ENCODE measurements at regions not wholly inside any gene's neighbourhood (a gene's known extent, or its start where the extent isn't known, plus 50 kb on each side); places are given as distances from the start of the nearest gene placed in this dataset.

DNA sequence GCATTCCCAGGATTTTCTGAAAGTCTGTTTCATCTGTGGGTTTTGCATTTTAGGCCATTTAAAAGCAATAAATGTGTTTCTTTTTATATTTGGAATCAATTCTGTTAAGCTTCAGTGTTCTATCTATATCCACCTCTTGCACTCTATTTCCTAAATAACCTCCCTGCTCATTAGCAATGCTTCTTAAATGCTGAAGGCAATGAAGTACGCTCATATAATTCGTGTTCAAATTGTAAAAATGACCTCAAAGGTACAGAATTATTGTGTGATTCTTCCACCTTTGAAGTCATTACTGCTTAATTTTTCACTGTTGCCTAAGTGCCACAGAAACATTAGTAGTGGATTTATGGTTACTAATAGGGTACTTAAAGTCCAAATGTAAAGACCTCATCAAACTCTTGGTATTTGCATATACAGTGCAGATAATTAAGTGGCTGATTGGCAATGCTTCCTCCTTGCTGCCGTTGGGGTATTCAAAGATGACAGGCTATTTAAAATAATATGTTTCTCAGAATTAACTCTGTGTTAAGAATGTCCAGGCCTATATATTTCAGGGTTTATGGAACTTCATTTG is 730.8 kb downstream of the TECRL start:
- Mint-ChIP-seq H3K4me3 (no peak overlapping the region), H3K27me3 (no peaks in the 10 kb centered on the region), H3K4me1 (ENCODE audit: low read depth) (no peaks in the 10 kb centered on the region), H3K27ac (no peak overlapping the region), H3K9me3 (peaks cover 5% of the 10 kb centered on the region), H3K36me3 (ENCODE audit: low read depth) (no peaks in the 10 kb centered on the region)
- intact Hi-C loops (cut with DNase I, micrococcal nuclease), result no loop called here
- H3K36me3 ChIP-seq (ENCODE audit: insufficient read depth, low read length), result no peaks in the 10 kb centered on the region
- no peaks in the 10 kb centered on the region for H3K27me3 ChIP-seq (ENCODE audit: control insufficient read depth in 1 of 2, insufficient read depth in 2 of 2, low read length in 2 of 2)
- DNase-seq (no peak), ATAC-seq (ENCODE audit: poor library complexity) (no peak)
- POLR2A ChIA-PET, result no interaction called here
- TF ChIP-seq, protein P1, sequence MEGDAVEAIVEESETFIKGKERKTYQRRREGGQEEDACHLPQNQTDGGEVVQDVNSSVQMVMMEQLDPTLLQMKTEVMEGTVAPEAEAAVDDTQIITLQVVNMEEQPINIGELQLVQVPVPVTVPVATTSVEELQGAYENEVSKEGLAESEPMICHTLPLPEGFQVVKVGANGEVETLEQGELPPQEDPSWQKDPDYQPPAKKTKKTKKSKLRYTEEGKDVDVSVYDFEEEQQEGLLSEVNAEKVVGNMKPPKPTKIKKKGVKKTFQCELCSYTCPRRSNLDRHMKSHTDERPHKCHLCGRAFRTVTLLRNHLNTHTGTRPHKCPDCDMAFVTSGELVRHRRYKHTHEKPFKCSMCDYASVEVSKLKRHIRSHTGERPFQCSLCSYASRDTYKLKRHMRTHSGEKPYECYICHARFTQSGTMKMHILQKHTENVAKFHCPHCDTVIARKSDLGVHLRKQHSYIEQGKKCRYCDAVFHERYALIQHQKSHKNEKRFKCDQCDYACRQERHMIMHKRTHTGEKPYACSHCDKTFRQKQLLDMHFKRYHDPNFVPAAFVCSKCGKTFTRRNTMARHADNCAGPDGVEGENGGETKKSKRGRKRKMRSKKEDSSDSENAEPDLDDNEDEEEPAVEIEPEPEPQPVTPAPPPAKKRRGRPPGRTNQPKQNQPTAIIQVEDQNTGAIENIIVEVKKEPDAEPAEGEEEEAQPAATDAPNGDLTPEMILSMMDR (IDR thresholded peaks at IDR 0.05), result no peak
- CTCF ChIA-PET, result no interaction called here
- no peak overlapping the region for H3K27ac ChIP-seq (ENCODE audit: low read depth in 1 of 2, low read length in 2 of 2)
- no peaks in the 10 kb centered on the region for H3K9me3 ChIP-seq (ENCODE audit: control insufficient read depth in 1 of 2, insufficient read depth in 1 of 2, low read length in 2 of 2)
- H3K4me1 ChIP-seq (ENCODE audit: insufficient read depth, low read length), result no peaks in the 10 kb centered on the region
- no peak overlapping the region for H3K4me3 ChIP-seq (ENCODE audit: low read length)

DNA sequence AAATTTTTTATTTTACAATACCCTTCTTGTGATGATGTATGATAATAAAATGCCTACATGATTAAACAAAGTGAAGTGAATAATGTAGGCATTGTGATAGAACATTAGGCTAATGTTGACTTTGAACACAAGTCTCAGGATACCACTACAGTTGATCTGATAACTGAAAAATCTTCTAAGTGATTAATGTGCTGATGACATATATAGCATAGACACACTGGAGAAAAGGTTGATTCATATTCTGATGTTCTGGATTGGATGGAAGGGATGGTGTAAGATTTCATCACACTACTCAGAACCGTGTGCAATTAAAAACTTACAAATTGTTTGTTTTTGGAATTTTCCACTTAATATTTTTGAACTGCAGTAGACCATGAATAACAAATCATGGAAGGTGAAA is 738.5 kb downstream of the TECRL start:
- DNase-seq (no peak), ATAC-seq (ENCODE audit: poor library complexity) (no peak)
- no peak overlapping the region for H3K27ac ChIP-seq (ENCODE audit: low read depth in 1 of 2, low read length in 2 of 2)
- H3K36me3 ChIP-seq (ENCODE audit: insufficient read depth, low read length), result no peaks in the 10 kb centered on the region
- intact Hi-C loops (cut with DNase I, micrococcal nuclease), result no loop called here
- Mint-ChIP-seq H3K27ac (no peak overlapping the region), H3K9me3 (peaks cover 7% of the 10 kb centered on the region), H3K27me3 (no peaks in the 10 kb centered on the region), H3K36me3 (ENCODE audit: low read depth) (no peaks in the 10 kb centered on the region), H3K4me3 (no peak overlapping the region), H3K4me1 (ENCODE audit: low read depth) (no peaks in the 10 kb centered on the region)
- H3K9me3 ChIP-seq (ENCODE audit: control insufficient read depth in 1 of 2, insufficient read depth in 1 of 2, low read length in 2 of 2), result no peaks in the 10 kb centered on the region
- H3K4me3 ChIP-seq (ENCODE audit: low read length), result no peak overlapping the region
- H3K27me3 ChIP-seq (ENCODE audit: control insufficient read depth in 1 of 2, insufficient read depth in 2 of 2, low read length in 2 of 2), result no peaks in the 10 kb centered on the region
- CTCF ChIA-PET, result no interaction called here
- POLR2A ChIA-PET, result no interaction called here
- no peaks in the 10 kb centered on the region for H3K4me1 ChIP-seq (ENCODE audit: insufficient read depth, low read length)
- TF ChIP-seq, protein P1 (IDR thresholded peaks at IDR 0.05), result no peak

DNA sequence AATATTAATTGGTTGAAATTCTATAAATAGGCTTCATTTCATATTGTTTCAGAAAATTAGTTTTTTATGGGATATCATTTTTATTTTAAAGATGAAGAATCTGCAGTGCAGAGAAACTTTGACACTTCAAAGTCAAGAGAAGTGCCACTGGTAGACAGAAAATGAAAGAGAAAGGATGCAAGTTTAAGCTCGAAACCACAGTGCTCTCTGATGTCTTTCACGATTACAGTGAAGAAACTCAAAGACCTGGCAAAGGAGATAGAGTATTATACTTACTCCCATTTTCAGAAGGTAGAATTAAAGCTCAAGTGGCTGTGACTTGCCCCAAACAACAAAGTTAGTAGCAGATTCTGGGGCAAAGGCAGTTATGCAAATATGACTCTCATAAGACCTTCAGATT is 745.4 kb downstream of the TECRL start:
- ChIA-PET POLR2A (no interaction called here), CTCF (no interaction called here)
- H3K4me3 Mint-ChIP-seq, result no peak overlapping the region
- no peak overlapping the region for H3K27ac Mint-ChIP-seq
- TF ChIP-seq, protein P1 (IDR thresholded peaks at IDR 0.05), result no peak
- intact Hi-C loops (cut with DNase I, micrococcal nuclease), result no loop called here
- H3K9me3 Mint-ChIP-seq, result peaks cover 8% of the 10 kb centered on the region
- H3K4me3 ChIP-seq (ENCODE audit: low read length), result no peak overlapping the region
- DNase-seq (no peak), ATAC-seq (ENCODE audit: poor library complexity) (no peak)
- no peak overlapping the region for H3K27ac ChIP-seq (ENCODE audit: low read depth in 1 of 2, low read length in 2 of 2)
- peaks cover 0 to 6% of the 10 kb centered on the region in 2 experiments for H3K9me3 ChIP-seq (ENCODE audit: control insufficient read depth in 1 of 2, insufficient read depth in 1 of 2, low read length in 2 of 2)
- H3K4me1 ChIP-seq (ENCODE audit: insufficient read depth, low read length), result no peaks in the 10 kb centered on the region
- H3K36me3 Mint-ChIP-seq (ENCODE audit: low read depth), result no peaks in the 10 kb centered on the region
- H3K27me3 Mint-ChIP-seq, result no peaks in the 10 kb centered on the region
- H3K36me3 ChIP-seq (ENCODE audit: insufficient read depth, low read length), result no peaks in the 10 kb centered on the region
- H3K4me1 Mint-ChIP-seq (ENCODE audit: low read depth), result no peaks in the 10 kb centered on the region
- no peaks in the 10 kb centered on the region for H3K27me3 ChIP-seq (ENCODE audit: control insufficient read depth in 1 of 2, insufficient read depth in 2 of 2, low read length in 2 of 2)

All from CD4-positive, alpha-beta T cell (primary cell).